Fibroblast of mammary gland (primary cell): ENCODE measurements at regions not wholly inside any gene's neighbourhood (a gene's known extent, or its start where the extent isn't known, plus 50 kb on each side); places are given as distances from the start of the nearest gene placed in this dataset.

Experiments used
- DNase-seq: peaks from one replicate; pipeline ENCODE4 v3.0.0-alpha.2; 2010; ENCODE audit warnings: low read depth
- H3K4me3 ChIP-seq: 2 replicates; pipeline ENCODE4 v1.5.1; 2011; ENCODE audit warnings: low read depth, mild to moderate bottlenecking, low read length, moderate library complexity; ENCODE audit not compliant: control insufficient read depth
- CTCF ChIP-seq: conservative IDR thresholded peaks from 2 replicates; pipeline ENCODE4 v1.5.1; 2011; ENCODE audit warnings: low read depth, low read length, inconsistent platforms; ENCODE audit not compliant: control insufficient read depth, insufficient read depth

GRCh38 chr16:80350061-80350460, 190.7 kb upstream of the DYNLRB2 start:
- no peak for TF ChIP-seq CTCF
- H3K4me3 ChIP-seq = no peak overlapping the region
- DNase-seq = no peak

DNA sequence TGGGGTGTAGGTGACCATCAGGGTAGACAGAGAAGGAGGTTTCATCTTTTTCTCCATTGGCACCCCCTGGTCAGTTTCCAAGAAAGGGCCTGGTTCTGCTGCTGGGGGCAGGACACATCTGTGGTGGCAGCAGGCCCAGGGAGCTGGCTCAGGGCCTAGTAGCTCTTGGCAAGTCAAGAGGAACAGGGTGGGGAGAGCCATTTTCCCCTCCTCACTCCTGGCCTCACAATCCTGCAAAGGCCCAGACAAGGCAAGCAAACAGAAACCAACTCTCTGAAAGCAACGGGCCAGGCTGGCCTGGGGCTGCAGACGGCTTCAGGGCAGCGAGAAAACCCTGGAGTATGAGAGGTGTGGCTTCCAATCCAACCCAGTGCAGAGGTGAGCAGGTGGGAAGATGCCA, 192.9 kb upstream of the DYNLRB2 start:
- no peak for TF ChIP-seq CTCF
- no peak overlapping the region for H3K4me3 ChIP-seq
- DNase-seq = no peak

DNA sequence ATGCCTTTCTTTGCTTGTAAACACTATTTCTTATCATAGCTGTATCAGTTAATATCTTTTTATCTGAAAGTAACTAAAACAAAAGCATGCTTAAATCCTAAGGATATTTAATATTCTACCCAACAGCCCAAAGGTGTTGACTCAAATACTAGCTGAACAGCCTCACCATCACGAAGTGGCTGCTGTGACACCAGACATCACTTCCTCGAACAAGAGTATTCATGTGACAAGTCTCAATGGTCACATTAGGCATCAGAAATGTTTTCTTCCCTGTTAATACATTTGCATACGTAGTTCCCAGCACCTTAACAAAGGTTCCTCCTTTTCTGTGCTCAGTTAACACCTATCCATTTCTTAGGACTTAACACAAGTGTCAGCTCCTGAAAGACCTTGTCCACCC, 193.8 kb upstream of the DYNLRB2 start:
- no peak for DNase-seq
- no peak for TF ChIP-seq CTCF
- H3K4me3 ChIP-seq = no peak overlapping the region

DNA sequence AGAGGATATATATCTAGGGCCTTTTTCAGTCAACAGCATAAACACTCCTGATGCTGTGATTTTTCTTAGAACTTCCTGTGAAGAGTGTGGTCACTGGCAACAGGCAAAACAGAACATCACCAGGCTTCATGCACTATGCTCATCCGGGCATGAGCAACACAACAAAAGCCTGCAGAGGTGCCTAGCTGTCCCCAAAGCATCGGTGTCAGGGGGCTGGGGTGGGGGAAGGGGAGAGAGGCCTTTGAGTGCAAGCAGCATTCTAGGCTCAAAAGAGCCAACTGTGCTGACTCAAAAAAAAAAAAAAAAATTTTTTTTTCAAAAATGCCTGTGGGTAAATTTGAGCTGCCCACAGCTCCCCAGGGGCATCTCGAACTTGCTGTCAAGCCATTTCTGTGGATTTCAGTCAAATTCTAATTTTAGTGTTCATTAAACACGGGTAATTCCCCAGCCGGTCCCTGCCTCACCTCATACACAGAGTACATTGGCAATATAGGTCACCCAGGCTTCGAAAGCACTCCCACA, 194.6 kb upstream of the DYNLRB2 start:
- DNase-seq = peak; percentile 14
- no peak for TF ChIP-seq CTCF
- H3K4me3 ChIP-seq = no peak overlapping the region

GRCh38 chr16:80345701-80346100, 195.1 kb upstream of the DYNLRB2 start:
- H3K4me3 ChIP-seq = no peak overlapping the region
- DNase-seq = no peak
- TF ChIP-seq CTCF = no peak

DNA sequence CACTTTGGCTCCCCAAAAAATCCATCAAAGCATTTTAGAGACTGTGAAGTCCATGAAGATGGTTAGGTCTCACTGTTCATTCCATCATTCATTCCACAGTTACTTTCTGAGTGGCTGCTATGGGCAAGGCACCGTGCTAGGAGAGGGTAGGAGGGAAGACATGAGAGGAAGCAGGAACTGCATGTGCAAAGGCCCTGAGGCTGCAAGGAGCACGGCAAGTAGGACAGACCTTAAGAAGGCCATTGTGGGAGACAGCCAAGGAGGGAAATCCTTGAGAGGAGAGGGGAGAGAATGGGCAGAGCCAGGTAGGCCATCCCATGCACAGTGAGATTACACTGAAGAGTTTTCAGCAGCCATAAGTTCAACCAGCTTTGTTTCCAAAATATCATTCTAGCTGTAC, 196.2 kb upstream of the DYNLRB2 start:
- no peak overlapping the region for H3K4me3 ChIP-seq
- no peak for TF ChIP-seq CTCF
- DNase-seq = no peak

DNA sequence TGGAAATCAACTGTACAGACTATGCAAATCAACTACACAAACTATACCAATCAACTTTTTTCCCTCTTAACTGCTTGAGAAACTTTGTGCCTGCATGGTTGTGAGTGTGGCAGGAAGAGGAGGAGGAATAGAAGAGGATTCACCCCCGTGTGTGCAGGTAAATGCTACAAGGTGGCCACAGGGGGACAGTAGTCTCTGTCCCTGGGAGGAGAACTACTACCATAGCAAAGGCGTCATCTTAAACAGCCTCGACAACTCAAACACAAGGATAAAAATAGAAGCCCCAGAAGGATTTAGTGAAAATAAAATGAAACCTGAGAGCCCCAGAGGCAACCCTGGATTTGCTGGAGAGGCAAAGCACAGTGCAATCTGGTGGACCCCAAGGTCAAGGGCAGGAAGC, 199.5 kb upstream of the DYNLRB2 start:
- TF ChIP-seq CTCF = no peak
- H3K4me3 ChIP-seq = no peak overlapping the region
- no peak for DNase-seq
